Gastrocnemius medialis (tissue), 4 donors: ENCODE measurements at regions not wholly inside any gene's neighbourhood (a gene's known extent, or its start where the extent isn't known, plus 50 kb on each side); places are given as distances from the start of the nearest gene placed in this dataset.

Experiments used
- ATAC-seq, 2 donors: fragments of 150-250 bp; one replicate each; pipeline ENCODE4 v1.9.1; 2016
- DNase-seq, 2 donors: peaks; one replicate each; pipeline ENCODE4 v3.0.0-alpha.2; 2019
- H3K27ac ChIP-seq, 4 donors: fragments of 200-600 bp; sonication (generic); 1 replicate in 1 of 4; 2 replicates in 3 of 4; pipeline ENCODE4 v1.5.1; 2016 to 2018; ENCODE audit warnings: mild to moderate bottlenecking in 2 of 4, moderate library complexity in 1 of 4
- H3K27me3 ChIP-seq, 3 donors: fragments of 200-600 bp; sonication (generic) in 2 of 3; 1 replicate in 1 of 3; 2 replicates in 2 of 3; pipeline versions ENCODE4 v1.5.1 to v1.6.0; 2016 to 2019; ENCODE audit warnings: mild to moderate bottlenecking in 1 of 3, moderate library complexity in 1 of 3
- H3K36me3 ChIP-seq, 2 donors: fragments of 200-600 bp; sonication (generic) in 1 of 2; one replicate each; pipeline ENCODE4 v1.5.1; 2017 to 2018
- H3K4me1 ChIP-seq, 2 donors: fragments of 200-600 bp; sonication (generic) in 1 of 2; one replicate each; pipeline ENCODE4 v1.5.1; 2016 to 2017; ENCODE audit warnings: mild to moderate bottlenecking in 2 of 2
- H3K4me3 ChIP-seq, 4 donors: fragments of 200-600 bp; sonication (generic) in 3 of 4; 1 replicate in 1 of 4; 2 replicates in 3 of 4; pipeline ENCODE4 v1.5.1; 2016 to 2019; ENCODE audit warnings: mild to moderate bottlenecking in 2 of 4
- H3K9me3 ChIP-seq, 3 donors: fragments of 200-600 bp; sonication (generic) in 2 of 3; 1 replicate in 1 of 3; 2 replicates in 2 of 3; pipeline ENCODE4 v1.5.1; 2016 to 2019
- POLR2A ChIP-seq, 2 donors: fragments of 450-650 bp; IDR thresholded peaks; one replicate each; pipeline ENCODE4 v1.6.1; 2017; ENCODE audit warnings: antibody characterized with exemption in 2 of 2, mild to moderate bottlenecking in 2 of 2, moderate library complexity in 2 of 2
- in situ Hi-C, 4 donors: fragments of 200-750 bp; cut with MboI; loops; one replicate each; pipeline versions ENCODE4 v1.15.0 to v1.8.0; 2017; ENCODE audit warnings: low sequenced_read_pairs in 4 of 4
- intact Hi-C: fragments of 100-400 bp; cut with DNase I; formaldehyde crosslinking; loops from one replicate; pipeline ENCODE4 v1.15.1; 2023; ENCODE audit warnings: low total_unique reads
- TF ChIP-seq, protein P1 (sequence below), 5 experiments: fragments of 450-650 bp in 3 of 5; fragments of 200-600 bp in 2 of 5; sonication (generic) in 2 of 5; IDR thresholded peaks in 4 of 5; conservative IDR thresholded peaks in 1 of 5; 1 replicate in 4 of 5; 2 replicates in 1 of 5; pipeline ENCODE4 v1.5.1; 2016 to 2019; ENCODE audit warnings: antibody characterized with exemption in 5 of 5, mild to moderate bottlenecking in 3 of 5, moderate library complexity in 3 of 5

DNA sequence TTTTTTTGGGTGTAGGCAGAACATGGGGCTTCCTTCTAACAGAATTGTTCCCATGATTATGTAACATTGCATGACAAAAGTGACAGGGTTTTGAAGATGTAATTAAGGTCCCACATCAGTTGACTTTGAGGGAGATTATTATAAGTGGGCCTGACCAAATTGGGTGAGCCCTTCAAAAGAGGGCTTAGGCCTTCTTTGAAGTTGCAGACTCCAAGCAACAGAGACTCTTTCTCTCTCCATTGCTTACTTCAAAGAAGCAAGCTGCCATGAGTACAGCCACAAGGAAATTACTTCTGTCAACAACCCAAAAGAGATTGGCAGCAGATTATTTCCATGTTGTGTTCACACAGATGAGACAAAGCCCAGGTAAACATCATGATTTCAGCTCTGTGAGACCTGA lies 348.2 kb downstream of the PDCD6IP start:
- H3K4me1 ChIP-seq, result no peaks in the 10 kb centered on the region
- TF ChIP-seq POLR2A (IDR thresholded peaks at IDR 0.05), result no peak
- TF ChIP-seq, protein P1, sequence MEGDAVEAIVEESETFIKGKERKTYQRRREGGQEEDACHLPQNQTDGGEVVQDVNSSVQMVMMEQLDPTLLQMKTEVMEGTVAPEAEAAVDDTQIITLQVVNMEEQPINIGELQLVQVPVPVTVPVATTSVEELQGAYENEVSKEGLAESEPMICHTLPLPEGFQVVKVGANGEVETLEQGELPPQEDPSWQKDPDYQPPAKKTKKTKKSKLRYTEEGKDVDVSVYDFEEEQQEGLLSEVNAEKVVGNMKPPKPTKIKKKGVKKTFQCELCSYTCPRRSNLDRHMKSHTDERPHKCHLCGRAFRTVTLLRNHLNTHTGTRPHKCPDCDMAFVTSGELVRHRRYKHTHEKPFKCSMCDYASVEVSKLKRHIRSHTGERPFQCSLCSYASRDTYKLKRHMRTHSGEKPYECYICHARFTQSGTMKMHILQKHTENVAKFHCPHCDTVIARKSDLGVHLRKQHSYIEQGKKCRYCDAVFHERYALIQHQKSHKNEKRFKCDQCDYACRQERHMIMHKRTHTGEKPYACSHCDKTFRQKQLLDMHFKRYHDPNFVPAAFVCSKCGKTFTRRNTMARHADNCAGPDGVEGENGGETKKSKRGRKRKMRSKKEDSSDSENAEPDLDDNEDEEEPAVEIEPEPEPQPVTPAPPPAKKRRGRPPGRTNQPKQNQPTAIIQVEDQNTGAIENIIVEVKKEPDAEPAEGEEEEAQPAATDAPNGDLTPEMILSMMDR (IDR thresholded peaks at IDR 0.05 in 4 of 5, conservative IDR thresholded peaks at IDR 0.05 in 1 of 5), result no peak
- intact Hi-C loops, result no loop called here

DNA sequence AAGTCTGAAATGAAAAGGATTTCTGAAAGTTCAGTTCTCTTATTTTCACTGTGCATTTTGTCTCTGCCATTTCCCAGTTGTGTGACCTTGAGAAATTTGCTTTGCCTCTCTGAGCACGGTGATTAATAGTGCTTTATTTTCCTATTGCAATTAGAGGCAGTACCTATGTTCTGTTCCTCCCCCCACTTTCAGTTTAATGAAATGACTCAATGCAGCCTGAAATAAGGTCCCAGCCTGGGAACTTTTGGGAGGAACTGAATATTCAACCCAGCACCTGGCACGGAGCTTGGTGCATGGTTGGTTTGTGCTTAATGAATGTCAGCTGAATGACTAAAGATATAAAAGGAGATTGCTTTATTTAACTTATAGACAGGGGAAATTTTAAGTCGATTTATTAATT lies 352.6 kb downstream of the PDCD6IP start:
- ATAC-seq, result no peak

More for the DNA sequence above, 348.2 kb downstream of the PDCD6IP start:
- H3K27me3 ChIP-seq, result no peaks in the 10 kb centered on the region
- no peaks in the 10 kb centered on the region for H3K9me3 ChIP-seq
- H3K27ac ChIP-seq, result no peak overlapping the region
- DNase-seq (no peak), ATAC-seq (no peak)
- H3K4me3 ChIP-seq, result no peak overlapping the region
- in situ Hi-C loops, result no loop called here
- no peaks in the 10 kb centered on the region for H3K36me3 ChIP-seq

DNA sequence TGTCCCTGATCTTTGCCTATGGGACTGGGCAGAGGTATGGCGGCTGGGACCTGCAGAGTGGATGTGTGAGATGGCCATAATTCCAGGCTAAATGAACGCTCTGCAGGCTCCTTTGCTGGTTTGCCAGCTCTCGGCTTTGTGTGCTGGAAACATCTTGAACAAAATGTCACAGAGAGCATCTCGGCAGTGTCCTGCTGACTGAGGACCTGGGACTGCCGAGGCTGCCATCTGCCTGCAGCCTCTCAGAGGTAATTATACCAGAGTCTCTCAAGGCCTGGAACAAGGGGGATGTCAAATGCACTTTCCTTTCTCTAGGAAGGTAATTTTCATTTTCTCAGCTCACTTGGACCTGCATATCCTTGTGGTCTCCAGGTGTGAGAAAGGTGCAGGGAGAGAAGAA lies 354.2 kb downstream of the PDCD6IP start:
- intact Hi-C loops, result no loop called here
- Histone ChIP-seq H3K4me3 (no peak overlapping the region), H3K9me3 (no peaks in the 10 kb centered on the region), H3K27me3 (no peaks in the 10 kb centered on the region), H3K27ac (no peak overlapping the region), H3K36me3 (no peaks in the 10 kb centered on the region), H3K4me1 (no peaks in the 10 kb centered on the region)
- ATAC-seq, result no peak
- no peak for DNase-seq
- in situ Hi-C loops, result no loop called here
- TF ChIP-seq POLR2A (IDR thresholded peaks at IDR 0.05), result no peak
- TF ChIP-seq, protein P1 (IDR thresholded peaks at IDR 0.05 in 4 of 5, conservative IDR thresholded peaks at IDR 0.05 in 1 of 5), result no peak

More for the DNA sequence above, 352.6 kb downstream of the PDCD6IP start:
- Histone ChIP-seq H3K4me1 (no peaks in the 10 kb centered on the region), H3K27me3 (no peaks in the 10 kb centered on the region), H3K36me3 (no peaks in the 10 kb centered on the region), H3K27ac (no peak overlapping the region), H3K4me3 (no peak overlapping the region), H3K9me3 (no peaks in the 10 kb centered on the region)
- no peak for DNase-seq
- in situ Hi-C loops, result no loop called here
- intact Hi-C loops, result no loop called here
- TF ChIP-seq, protein P1 (IDR thresholded peaks at IDR 0.05 in 4 of 5, conservative IDR thresholded peaks at IDR 0.05 in 1 of 5), result no peak
- TF ChIP-seq POLR2A (IDR thresholded peaks at IDR 0.05), result no peak

DNA sequence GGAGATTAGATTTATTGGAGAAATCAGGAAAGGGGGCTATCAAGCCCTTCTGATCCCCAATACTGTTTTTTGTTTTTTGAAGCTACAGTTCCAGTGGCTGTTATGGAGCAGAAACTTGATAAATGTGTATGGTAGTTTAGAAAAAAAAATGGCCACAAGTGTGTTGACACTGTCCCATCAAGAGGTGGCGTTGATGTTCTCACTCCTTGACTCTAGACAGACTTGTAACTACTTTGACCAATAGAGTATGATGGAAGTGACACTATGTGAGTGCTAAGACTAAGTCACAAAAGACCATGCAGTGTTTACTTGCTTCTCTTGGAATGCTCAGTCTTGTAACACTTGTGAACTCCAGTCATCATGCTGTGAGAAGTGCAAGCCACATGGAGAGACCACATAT lies 356.7 kb downstream of the PDCD6IP start:
- in situ Hi-C loops, result no loop called here
- H3K36me3 ChIP-seq, result no peaks in the 10 kb centered on the region
- ATAC-seq, result no peak
- intact Hi-C loops, result no loop called here
- H3K4me1 ChIP-seq, result no peaks in the 10 kb centered on the region
- H3K27me3 ChIP-seq, result no peaks in the 10 kb centered on the region
- no peak for DNase-seq
- H3K9me3 ChIP-seq, result no peaks in the 10 kb centered on the region
- H3K27ac ChIP-seq, result no peak overlapping the region
- TF ChIP-seq POLR2A (IDR thresholded peaks at IDR 0.05), result no peak
- TF ChIP-seq, protein P1 (IDR thresholded peaks at IDR 0.05 in 4 of 5, conservative IDR thresholded peaks at IDR 0.05 in 1 of 5), result no peak
- no peak overlapping the region for H3K4me3 ChIP-seq

DNA sequence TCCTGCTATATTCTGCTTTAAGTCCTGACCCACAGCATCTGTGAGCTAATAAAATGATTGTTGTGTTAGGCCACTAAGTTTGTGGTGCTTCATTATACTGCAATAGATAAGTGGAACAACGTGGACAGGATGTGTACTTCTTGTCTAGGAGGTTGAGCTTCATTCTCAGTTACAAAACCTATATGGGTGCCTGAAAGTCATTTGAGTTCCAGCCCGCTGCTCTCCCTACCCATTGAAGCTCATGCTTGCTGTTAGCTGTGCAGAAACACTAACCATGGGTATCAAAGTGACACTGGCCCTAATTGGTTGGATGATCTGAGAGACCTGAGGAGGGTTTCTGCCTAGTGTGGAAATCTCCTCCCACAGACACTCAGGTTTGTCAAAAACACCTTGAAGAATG lies 357.2 kb downstream of the PDCD6IP start:
- in situ Hi-C loops (no loop called here), intact Hi-C loops (no loop called here)
- H3K27ac ChIP-seq, result no peak overlapping the region
- H3K36me3 ChIP-seq, result no peaks in the 10 kb centered on the region
- H3K4me3 ChIP-seq, result no peak overlapping the region
- no peaks in the 10 kb centered on the region for H3K4me1 ChIP-seq
- DNase-seq (no peak), ATAC-seq (no peak)
- H3K9me3 ChIP-seq, result no peaks in the 10 kb centered on the region
- no peak for TF ChIP-seq POLR2A (IDR thresholded peaks at IDR 0.05)
- TF ChIP-seq, protein P1 (IDR thresholded peaks at IDR 0.05 in 4 of 5, conservative IDR thresholded peaks at IDR 0.05 in 1 of 5), result no peak
- no peaks in the 10 kb centered on the region for H3K27me3 ChIP-seq
